ENCODE measurements at regions not wholly inside any gene's neighbourhood (a gene's known extent, or its start where the extent isn't known, plus 50 kb on each side); places are given as distances from the start of the nearest gene placed in this dataset.

GRCh38 chr12:114185036-114185435 lies 218.9 kb upstream of the RBM19 start:
- ATAC-seq: no peak
- H3K27ac ChIP-seq: no peak overlapping the region
- DNase-seq: no peak
- TF ChIP-seq, protein P1, sequence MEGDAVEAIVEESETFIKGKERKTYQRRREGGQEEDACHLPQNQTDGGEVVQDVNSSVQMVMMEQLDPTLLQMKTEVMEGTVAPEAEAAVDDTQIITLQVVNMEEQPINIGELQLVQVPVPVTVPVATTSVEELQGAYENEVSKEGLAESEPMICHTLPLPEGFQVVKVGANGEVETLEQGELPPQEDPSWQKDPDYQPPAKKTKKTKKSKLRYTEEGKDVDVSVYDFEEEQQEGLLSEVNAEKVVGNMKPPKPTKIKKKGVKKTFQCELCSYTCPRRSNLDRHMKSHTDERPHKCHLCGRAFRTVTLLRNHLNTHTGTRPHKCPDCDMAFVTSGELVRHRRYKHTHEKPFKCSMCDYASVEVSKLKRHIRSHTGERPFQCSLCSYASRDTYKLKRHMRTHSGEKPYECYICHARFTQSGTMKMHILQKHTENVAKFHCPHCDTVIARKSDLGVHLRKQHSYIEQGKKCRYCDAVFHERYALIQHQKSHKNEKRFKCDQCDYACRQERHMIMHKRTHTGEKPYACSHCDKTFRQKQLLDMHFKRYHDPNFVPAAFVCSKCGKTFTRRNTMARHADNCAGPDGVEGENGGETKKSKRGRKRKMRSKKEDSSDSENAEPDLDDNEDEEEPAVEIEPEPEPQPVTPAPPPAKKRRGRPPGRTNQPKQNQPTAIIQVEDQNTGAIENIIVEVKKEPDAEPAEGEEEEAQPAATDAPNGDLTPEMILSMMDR (IDR thresholded peaks at IDR 0.05): no peak
- no peak for FAIRE-seq
- peaks cover 0 to 3% (median 0%) of the 10 kb centered on the region in 4 donors for H3K27me3 ChIP-seq
- intact Hi-C loops (cut with DNase I): no loop called here
- WGBS, 2 donors: 41 to 47% methylated on average over 5 of the region's 5 CpGs
- H3K9me3 ChIP-seq: no peaks in the 10 kb centered on the region
- H3K4me1 ChIP-seq: no peaks in the 10 kb centered on the region
- no peak overlapping the region for H3K4me3 ChIP-seq
- H3K36me3 ChIP-seq: no peaks in the 10 kb centered on the region

GRCh38 chr12:114174326-114174725 lies 208.2 kb upstream of the RBM19 start:
- no peak for ATAC-seq
- H3K4me3 ChIP-seq: no peak overlapping the region
- no peak overlapping the region for H3K27ac ChIP-seq
- no peak for FAIRE-seq
- no peaks in the 10 kb centered on the region for H3K27me3 ChIP-seq
- no peaks in the 10 kb centered on the region for H3K4me1 ChIP-seq
- H3K36me3 ChIP-seq: no peaks in the 10 kb centered on the region
- no peaks in the 10 kb centered on the region for H3K9me3 ChIP-seq
- TF ChIP-seq, protein P1 (IDR thresholded peaks at IDR 0.05): no peak
- intact Hi-C loops (cut with DNase I): no loop called here
- DNase-seq: no peak
- WGBS, 2 donors: 98 to 100% methylated on average over 1 of the region's 1 CpG

GRCh38 chr12:114172135-114172534 lies 206.0 kb upstream of the RBM19 start:
- Histone ChIP-seq H3K4me3 (no peak overlapping the region), H3K9me3 (no peaks in the 10 kb centered on the region), H3K27me3 (no peaks in the 10 kb centered on the region), H3K27ac (no peak overlapping the region), H3K4me1 (no peaks in the 10 kb centered on the region), H3K36me3 (no peaks in the 10 kb centered on the region)
- intact Hi-C loops (cut with DNase I): no loop called here
- no peak for DNase-seq
- 58 to 69% methylated on average over 4 of the region's 4 CpGs for WGBS, 2 donors
- no peak for ATAC-seq
- FAIRE-seq: no peak
- TF ChIP-seq, protein P1 (IDR thresholded peaks at IDR 0.05): no peak

GRCh38 chr12:114168061-114168460 lies 201.9 kb upstream of the RBM19 start:
- no peaks in the 10 kb centered on the region for H3K9me3 ChIP-seq
- ATAC-seq (no peak), DNase-seq (no peak), FAIRE-seq (no peak)
- 51 to 56% methylated on average over 2 of the region's 2 CpGs for WGBS, 2 donors
- H3K4me1 ChIP-seq: no peaks in the 10 kb centered on the region
- no peak overlapping the region for H3K27ac ChIP-seq
- peaks cover 0 to 8% (median 0%) of the 10 kb centered on the region in 4 donors for H3K27me3 ChIP-seq
- TF ChIP-seq, protein P1 (IDR thresholded peaks at IDR 0.05): no peak
- no peak overlapping the region for H3K4me3 ChIP-seq
- H3K36me3 ChIP-seq: no peaks in the 10 kb centered on the region
- intact Hi-C loops (cut with DNase I): no loop called here

GRCh38 chr12:114167431-114167830 lies 201.3 kb upstream of the RBM19 start:
- Histone ChIP-seq H3K36me3 (no peaks in the 10 kb centered on the region), H3K4me1 (no peaks in the 10 kb centered on the region), H3K9me3 (no peaks in the 10 kb centered on the region), H3K27ac (no peak overlapping the region), H3K27me3 (peaks cover 0 to 8% (median 0%) of the 10 kb centered on the region in 4 donors), H3K4me3 (no peak overlapping the region)
- no peak for DNase-seq
- 55 to 77% methylated on average over 1 of the region's 1 CpG for WGBS, 2 donors
- intact Hi-C loops (cut with DNase I): no loop called here
- TF ChIP-seq, protein P1 (IDR thresholded peaks at IDR 0.05): no peak
- FAIRE-seq: no peak
- no peak for ATAC-seq
